SW480 (cell line): ENCODE measurements at regions not wholly inside any gene's neighbourhood (a gene's known extent, or its start where the extent isn't known, plus 50 kb on each side); places are given as distances from the start of the nearest gene placed in this dataset.
"Not testable (repeated sequence)": the region's sequence is repeated elsewhere in the genome, so short reads cannot be mapped to it uniquely, and the experiment has no call there.

Experiments
- DNase-seq: peaks from one replicate; pipeline ENCODE4 v3.0.0-alpha.2; 2016; ENCODE audit warnings: low spot score

- DNase-seq: no peak
These were observed 53.0 kb downstream of the ACTBL2 start for GRCh38 chr5:57429513-57430120.

- not testable (repeated sequence) for DNase-seq
These were observed 53.6 kb downstream of the ACTBL2 start for GRCh38 chr5:57429021-57429420.

GRCh38 chr5:57422993-57423392 is 59.6 kb downstream of the ACTBL2 start:
- DNase-seq: no peak

- DNase-seq: no peak
These were observed 60.3 kb downstream of the ACTBL2 start for GRCh38 chr5:57422341-57422740.

GRCh38 chr5:57420801-57421200 is 61.8 kb downstream of the ACTBL2 start:
- no peak for DNase-seq

- DNase-seq: no peak
These were observed 64.6 kb downstream of the ACTBL2 start for GRCh38 chr5:57417971-57418370.

- DNase-seq: no peak
These were observed 65.3 kb downstream of the ACTBL2 start for GRCh38 chr5:57417320-57417719.

- no peak for DNase-seq
These were observed 66.2 kb downstream of the ACTBL2 start for GRCh38 chr5:57416278-57416994.

- no peak for DNase-seq
These were observed 67.8 kb downstream of the ACTBL2 start for GRCh38 chr5:57414857-57415256.

GRCh38 chr5:57414191-57414590 is 68.4 kb downstream of the ACTBL2 start:
- DNase-seq: no peak

- no peak for DNase-seq
These were observed 69.5 kb downstream of the ACTBL2 start for GRCh38 chr5:57413145-57413544.

GRCh38 chr5:57412680-57413079 is 69.9 kb downstream of the ACTBL2 start:
- DNase-seq: no peak

- peak; percentile 14 for DNase-seq
These were observed 70.6 kb downstream of the ACTBL2 start for GRCh38 chr5:57411982-57412381.

- no peak for DNase-seq
These were observed 72.0 kb downstream of the ACTBL2 start for GRCh38 chr5:57410374-57411320.

- DNase-seq: no peak
These were observed 73.9 kb downstream of the ACTBL2 start for GRCh38 chr5:57408714-57409113.

- DNase-seq: no peak
These were observed 74.3 kb downstream of the ACTBL2 start for GRCh38 chr5:57408285-57408684.

GRCh38 chr5:57407391-57407790 is 75.2 kb downstream of the ACTBL2 start:
- no peak for DNase-seq

- no peak for DNase-seq
These were observed 76.0 kb downstream of the ACTBL2 start for GRCh38 chr5:57406641-57407040.

- DNase-seq: no peak
These were observed 76.6 kb downstream of the ACTBL2 start for GRCh38 chr5:57405984-57406383.

GRCh38 chr5:57402761-57403160 is 79.8 kb downstream of the ACTBL2 start:
- DNase-seq: no peak

GRCh38 chr5:57402348-57402747 is 80.3 kb downstream of the ACTBL2 start:
- no peak for DNase-seq

- no peak for DNase-seq
These were observed 84.1 kb downstream of the ACTBL2 start for GRCh38 chr5:57398413-57399093.
